ENCODE measurements at regions not wholly inside any gene's neighbourhood (a gene's known extent, or its start where the extent isn't known, plus 50 kb on each side); places are given as distances from the start of the nearest gene placed in this dataset.

GRCh38 chr3:194219826-194220410 lies 84.0 kb downstream of the HES1 start:
- no peak for DNase-seq

GRCh38 chr3:194220901-194221326 lies 85.0 kb downstream of the HES1 start:
- no peak for DNase-seq

GRCh38 chr3:194221336-194221735 lies 85.4 kb downstream of the HES1 start:
- no peak for DNase-seq

GRCh38 chr3:194223951-194224350 lies 88.0 kb downstream of the HES1 start:
- no peak for DNase-seq

GRCh38 chr3:194224471-194225417 lies 88.8 kb downstream of the HES1 start:
- no peak for DNase-seq

- no peak for DNase-seq
Observed at GRCh38 chr3:194225418-194225812, 89.5 kb downstream of the HES1 start.

GRCh38 chr3:194225988-194226663 lies 90.2 kb downstream of the HES1 start:
- DNase-seq, result no peak

- DNase-seq, result no peak
Observed at GRCh38 chr3:194231929-194232832, 96.2 kb downstream of the HES1 start.

GRCh38 chr3:194233150-194233549 lies 97.2 kb downstream of the HES1 start:
- no peak for DNase-seq

GRCh38 chr3:194235160-194235559 lies 99.2 kb downstream of the HES1 start:
- no peak for DNase-seq

- no peak for DNase-seq
Observed at GRCh38 chr3:194237110-194237509, 101.2 kb downstream of the HES1 start.

GRCh38 chr3:194240766-194241165 lies 104.8 kb downstream of the HES1 start:
- no peak for DNase-seq

- DNase-seq, result no peak
Observed at GRCh38 chr3:194243172-194243837, 107.4 kb downstream of the HES1 start.

- no peak for DNase-seq
Observed at GRCh38 chr3:194244167-194244566, 107.0 kb downstream of the CPN2 start.

- DNase-seq, result no peak
Observed at GRCh38 chr3:194245474-194245873, 105.7 kb downstream of the CPN2 start.

- no peak for DNase-seq
Observed at GRCh38 chr3:194245975-194246561, 105.1 kb downstream of the CPN2 start.

GRCh38 chr3:194246709-194247349 lies 104.3 kb downstream of the CPN2 start:
- no peak for DNase-seq

- DNase-seq, result no peak
Observed at GRCh38 chr3:194247350-194247740, 103.8 kb downstream of the CPN2 start.

- no peak for DNase-seq
Observed at GRCh38 chr3:194249323-194250097, 101.6 kb downstream of the CPN2 start.

All from activated effector memory CD4-positive, alpha-beta T cell treated with anti-CD3 and anti-CD28 coated beads, Interleukin-2, amount 50 U/mL, for 16 hours (primary cell).